ENCODE measurements at regions not wholly inside any gene's neighbourhood (a gene's known extent, or its start where the extent isn't known, plus 50 kb on each side); places are given as distances from the start of the nearest gene placed in this dataset.
"Not testable (repeated sequence)": the region's sequence is repeated elsewhere in the genome, so short reads cannot be mapped to it uniquely, and the experiment has no call there.

DNA sequence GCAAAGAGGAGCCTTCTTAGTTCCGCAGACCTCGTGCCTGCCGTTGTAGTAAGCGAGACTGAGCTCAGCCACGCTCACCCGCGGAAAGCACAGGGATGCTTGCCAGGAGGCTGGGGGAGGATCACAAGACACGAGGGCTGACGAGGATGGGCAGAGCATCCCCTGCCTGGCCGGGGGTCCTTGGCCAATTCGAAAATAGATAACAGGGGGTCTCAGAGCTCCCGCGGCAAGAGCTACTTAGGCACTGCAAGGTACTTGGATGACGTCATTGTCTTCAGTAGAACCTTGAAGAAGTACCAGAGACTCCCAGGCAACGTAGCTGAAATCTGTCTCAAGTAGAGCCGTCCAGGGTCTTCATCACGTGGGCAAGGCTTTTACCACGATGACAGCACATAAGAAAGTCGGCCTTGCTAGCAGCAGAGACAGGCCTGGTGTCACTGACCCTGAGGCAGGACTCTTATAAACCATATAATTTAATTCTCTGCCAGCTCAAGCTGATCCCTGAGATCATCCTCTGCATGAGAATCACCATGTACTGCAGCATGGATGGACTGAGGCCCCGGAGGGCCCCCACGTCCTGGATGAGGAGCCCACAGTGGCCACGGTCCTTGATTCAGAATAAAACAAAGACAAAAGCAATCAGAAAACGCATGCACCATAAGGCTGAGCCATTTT, 81.9 kb downstream of the TMEM18 start:
- DNase-seq: no peak

DNA sequence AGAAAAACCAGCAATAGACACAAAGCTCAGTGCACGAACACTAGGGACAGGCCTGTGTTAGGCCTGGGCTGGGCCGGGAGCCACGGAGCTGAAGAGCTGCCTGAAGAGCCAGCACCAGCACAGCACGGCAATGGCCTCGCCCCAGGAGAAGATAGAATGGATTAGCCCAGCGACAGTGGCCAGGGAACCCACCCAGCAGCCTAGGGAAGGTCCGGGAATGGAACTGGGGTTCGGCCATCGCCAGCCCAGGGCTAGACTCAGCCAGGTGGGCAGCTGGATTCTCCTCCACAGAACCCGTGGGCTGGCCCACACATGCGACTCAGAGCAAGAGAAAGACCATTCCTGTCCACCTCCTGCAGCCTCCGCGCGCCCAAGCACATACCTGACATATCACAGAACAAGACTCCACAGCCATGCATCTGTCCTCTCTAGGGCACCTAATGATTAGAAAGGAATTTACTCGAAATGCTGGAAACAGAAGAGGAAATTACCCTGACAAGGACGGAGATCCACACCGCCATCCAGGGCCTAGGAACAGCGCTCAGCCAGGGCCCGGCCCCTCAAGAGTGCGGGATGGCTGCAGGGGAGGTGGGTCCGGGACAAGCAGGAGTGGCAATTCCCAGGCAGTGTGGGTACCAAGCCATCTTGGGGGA, 82.8 kb downstream of the TMEM18 start:
- DNase-seq: no peak

DNA sequence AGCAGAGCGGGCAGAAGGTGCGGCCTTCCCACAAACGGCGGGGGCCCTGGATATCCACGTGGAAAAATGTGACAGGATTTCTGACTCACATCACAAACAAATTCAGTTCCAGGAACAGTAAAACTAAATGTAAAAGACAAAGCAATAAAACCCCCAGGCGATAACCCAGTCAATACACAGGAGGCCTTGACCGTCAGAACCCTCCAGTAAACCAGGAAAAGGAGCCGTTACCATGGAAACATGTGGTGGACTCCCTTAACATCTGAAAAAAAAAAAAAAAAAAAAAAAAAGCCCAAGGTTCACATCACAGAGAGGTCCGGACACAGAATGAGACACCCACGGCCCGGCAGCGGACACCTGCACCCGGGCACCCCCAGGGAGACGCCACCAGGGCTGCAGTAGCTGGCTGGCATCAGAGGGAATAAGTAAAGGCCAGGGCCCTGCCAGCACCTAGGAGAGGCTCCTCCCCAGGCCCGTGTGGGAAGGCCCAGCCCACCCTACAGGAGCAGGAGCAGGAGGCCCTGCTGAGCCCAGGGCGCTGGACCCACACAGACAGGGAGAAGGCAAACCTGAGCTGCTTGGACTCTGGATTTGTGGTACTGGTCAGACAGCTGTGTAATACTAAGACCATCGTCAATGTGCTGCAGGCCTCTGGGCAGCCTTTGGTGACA, 83.7 kb downstream of the TMEM18 start:
- DNase-seq: no peak

DNA sequence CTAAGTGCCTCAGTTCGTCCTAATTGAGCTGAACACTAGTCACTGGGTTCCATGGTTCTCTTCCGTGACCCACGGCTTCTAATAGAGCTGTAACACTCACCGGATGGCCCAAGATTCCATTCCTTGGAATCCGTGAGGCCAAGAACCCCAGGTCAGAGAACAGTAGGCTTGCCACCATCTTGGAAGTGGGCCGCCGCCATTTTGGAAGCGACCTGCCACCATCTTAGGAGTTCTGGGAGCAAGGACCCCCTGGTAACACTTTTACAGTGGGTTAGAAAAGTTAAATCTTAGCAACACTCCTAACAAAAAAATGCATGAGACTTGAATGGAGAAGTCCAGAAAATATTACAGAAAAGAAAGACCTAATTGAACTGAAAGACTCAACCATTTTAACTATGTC, 84.5 kb downstream of the TMEM18 start:
- no peak for DNase-seq

DNA sequence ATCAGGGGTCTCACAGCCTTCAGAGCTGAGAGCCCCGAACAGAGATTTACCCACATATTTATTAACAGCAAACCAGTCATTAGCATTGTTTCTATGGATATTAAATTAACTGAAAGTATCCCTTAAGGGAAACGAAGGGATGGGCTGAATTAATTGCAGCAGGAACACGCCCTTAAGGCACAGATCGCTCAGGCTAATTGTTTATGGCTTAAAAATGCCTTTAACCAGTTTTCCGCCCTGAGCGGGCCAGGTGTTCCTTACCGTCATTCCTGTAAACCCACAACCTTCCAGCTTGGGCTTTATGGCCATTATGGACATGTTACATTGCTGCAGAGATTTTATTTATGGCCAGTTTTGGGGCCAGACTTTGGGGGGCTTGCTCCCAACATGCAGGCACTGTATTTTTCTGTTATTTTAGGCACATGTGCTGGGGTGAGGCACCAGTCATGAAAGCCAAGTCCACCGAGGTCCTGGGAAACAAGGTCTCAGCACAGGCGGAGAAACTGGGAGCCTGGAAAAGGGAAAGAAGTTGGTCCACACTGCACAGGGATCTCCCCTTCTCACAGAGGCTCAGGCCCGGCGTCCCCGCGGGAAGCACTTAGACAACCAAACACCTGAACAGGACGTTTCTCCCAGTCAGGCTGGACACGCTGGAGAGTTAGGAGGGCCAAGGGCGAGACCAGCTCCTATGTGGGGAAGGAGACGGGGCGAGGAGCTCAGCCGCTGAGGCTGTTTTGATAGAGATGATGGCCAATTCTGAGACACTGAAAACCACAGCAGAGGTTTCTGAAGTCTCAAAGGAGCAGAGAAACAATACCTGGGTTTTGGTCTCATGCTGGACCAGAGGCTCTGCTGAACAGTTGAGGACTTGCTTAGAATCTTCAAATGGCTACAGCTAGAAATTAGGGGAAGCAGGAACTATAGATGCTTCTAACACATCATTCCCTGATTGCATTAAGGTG, 86.7 kb downstream of the TMEM18 start:
- DNase-seq: no peak

DNA sequence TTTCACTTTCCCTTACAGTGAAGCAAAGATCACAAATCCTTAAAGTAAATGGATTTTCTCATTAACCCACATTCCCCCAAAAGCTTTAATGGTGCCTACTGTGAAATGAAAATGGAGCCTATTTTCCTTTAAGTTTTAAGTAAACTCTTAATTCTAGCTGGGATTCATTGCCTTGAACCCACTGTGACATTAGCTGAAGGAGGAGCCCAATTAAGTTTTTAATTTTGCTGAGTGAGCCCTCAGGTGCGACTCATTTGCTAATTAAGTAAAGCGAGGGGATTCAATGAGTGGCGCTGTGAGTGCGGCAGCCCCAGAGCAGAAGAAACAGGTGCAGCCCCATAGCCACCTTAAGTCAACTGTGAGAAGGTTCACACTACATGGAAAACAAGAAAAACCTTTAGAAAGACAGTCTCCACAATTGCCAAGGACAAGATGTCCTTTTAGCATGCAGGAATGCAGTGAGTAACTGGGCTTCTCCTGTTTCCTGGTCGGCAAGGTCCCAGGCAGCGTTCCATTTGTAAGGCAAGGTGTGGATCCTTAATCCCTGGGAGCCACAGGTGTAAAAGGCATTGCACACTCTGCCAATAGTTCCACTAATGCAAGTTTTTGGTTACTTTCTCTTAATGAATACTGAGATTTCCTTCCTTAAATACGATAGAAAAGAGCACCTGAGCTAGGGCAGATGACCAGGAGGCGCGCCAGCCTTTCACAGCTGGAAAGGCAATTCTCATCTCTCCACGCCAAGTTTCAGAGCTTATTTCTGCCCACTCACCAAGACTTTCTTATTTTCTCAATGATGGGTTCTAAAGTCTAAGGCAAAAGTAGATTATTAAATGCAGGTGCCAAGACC, 87.7 kb downstream of the TMEM18 start:
- DNase-seq: no peak

DNA sequence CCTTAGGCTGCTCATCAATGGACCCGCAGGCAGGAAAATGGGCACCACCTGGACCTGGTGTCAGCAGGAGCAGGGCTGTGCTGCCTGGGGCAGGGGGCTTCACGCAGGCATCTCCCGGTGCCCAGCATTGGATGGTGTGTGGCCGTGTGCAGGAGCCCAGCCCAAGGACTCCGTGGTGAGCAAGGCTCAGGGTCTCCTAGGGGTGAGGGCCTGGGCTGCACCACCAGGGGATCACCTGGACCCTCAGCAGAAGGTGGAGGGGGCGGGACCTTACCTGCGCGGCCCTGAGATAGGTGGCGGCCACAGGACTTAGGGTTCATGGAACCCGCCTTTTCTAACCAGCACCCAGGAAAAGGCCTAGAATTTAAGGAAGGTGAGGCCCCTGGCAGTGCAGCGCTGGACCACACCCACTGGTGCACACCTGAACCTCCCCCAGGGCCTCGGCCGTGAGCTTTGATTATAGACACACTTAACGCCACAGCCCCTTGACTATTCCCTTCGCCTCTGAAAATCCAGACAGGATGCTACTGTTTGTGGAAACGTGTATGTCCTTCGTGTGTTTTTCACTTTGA, 89.0 kb downstream of the TMEM18 start:
- no peak for DNase-seq

DNA sequence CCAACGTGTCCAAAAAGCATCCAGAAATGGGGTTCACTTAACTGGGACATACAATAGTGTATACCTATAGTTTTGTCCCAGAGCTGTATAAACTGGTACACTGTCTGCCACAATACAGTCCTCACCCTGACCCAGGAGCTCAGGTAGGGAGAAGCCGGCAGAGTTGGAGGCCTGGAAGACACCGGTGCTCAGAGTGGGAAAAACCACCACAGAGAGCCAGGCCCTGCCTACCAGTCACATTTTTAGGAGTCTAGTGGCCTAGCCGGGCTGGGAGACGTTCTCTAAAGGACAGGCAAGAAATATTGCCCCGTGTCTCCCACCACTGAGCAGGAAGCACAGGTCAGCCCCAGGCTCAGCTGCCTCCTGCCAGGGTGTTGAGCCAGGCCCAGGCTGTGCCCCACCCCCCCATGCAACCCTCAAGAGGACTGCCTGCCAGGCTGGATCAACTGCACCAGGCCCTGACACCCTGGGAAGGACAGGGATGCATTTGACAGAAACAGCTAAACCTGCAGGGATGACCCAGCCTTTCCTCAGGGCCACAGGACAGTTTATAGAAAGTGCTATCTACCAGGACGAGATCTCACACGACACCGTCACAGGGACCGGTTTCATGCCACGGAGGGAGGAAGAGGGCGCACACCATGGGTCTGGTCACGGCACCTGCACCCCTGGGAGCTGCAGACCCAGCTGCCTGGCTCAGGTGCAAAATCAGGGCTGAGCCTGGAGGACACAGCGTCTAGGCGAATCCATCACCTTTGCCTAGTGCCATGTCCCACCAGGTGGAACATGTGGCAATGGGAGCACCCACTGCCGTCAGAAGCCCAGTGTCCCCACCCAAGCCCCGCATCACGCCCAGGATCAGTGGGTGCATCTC, 89.9 kb downstream of the TMEM18 start:
- DNase-seq: no peak

DNA sequence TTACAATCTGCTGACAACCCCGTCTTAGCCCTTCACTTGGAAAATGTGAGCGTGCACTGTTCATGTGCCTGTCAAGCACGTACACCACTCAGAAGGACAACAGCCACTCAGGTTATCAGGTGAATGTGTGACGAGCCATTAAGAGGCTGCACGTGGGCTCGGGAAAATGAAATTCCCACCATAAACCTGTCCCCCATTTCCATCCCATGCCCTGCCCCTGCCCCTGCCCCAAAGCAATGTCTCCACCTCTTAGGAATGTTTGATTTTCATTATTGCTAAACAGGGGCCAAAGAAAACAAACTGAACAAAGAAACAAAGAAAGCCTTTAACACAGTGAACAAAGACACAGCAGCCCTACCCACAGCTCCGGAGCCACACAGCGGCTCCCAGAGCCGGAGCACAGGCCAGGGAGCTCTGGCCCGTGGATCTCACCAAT, 90.5 kb downstream of the TMEM18 start:
- DNase-seq: no peak

DNA sequence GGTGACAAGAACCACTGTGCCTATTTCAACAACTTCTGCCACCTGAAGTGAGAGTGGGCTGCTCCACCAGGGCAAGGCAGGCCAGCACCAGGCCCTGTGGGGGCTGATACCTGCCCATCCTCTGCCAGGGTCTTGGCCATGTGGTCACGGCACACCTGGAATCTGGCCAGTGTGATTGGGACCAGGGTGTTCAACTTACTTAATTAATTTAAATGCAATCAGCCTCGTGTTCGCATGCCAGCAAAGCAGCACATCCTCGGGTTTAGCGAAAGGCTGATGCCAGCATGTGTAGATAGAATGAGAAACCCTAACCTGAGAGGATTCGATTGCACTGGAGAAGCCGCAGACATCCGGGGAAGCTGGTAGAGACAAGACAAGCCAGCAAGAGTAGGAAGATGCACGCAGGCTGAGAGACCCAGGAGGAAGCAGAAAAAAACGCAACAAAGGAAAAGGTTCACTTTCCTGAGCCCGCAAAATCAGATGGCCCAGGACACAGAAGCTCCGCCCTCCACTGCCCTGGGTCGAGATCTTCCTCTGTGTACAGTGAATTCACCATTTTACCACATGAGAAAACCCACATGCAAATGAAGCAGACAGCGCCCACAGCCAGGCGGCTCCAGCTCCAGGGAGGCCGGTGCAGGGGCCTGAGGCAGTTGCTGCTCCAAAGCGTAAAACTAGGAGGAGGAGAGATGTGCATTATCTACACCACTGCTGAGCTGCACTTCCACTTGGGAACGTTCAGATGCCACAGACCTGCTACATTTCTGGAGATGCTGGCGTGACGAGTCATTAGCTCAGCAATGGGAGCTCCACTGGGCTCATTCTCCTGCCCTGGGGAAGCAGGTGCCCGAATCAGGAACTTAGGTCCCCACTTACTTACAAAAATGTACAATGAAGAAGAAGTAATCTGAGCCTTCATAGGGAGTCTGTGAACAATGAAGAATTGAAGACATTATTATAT, 92.1 kb downstream of the TMEM18 start:
- no peak for DNase-seq

DNA sequence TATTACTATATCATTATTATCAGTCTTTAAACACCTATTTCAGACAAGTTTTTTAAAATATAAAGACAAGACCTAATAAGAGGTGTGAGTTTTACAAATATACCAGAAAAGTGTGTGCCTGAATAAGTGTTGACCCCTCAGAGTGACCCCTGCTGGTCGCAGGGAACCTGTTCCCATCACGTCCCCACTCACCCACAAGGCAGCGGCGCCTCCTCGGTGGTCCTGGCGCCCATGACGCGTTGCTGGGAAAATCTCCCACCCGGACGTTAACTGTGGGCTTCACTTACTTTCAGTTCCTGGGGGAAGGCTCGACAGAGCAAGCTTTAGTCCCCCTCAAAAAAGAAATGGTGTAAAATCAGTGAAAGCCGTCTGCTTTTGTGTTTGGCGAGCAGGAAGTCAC, 93.5 kb downstream of the TMEM18 start:
- DNase-seq: no peak

DNA sequence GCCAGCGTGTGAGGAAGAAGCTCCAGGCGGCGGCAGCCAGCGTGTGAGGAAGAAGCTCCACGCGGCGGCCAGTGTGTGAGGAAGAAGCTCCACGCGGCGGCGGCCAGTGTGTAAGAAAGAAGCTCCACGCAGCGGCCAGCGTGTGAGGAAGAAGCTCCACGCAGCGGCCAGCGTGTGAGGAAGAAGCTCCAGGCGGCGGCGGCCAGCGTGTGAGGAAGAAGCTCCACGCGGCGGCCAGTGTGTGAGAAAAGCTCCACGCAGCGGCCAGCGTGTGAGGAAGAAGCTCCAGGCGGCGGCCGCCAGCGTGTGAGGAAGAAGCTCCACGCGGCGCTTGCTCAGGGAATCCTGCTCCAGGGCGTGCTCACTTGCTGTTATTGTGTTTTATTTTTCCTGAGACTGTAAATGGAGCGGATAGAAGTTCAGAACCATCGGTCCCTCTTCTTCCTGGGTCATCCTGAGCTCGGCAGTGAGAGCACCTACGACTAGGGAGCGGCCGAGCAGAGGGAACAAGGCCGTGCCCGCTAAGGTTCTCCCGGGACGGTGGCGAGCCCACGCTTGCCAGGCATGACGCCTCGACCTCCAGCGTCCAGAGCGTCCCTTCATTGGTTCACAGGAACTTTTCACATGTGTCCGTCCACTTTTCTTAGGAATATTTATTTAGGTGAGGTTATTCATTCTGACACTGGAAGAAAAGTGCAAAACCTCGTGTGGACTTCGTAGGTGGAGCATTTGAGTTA, 94.2 kb downstream of the TMEM18 start:
- no peak for DNase-seq

DNA sequence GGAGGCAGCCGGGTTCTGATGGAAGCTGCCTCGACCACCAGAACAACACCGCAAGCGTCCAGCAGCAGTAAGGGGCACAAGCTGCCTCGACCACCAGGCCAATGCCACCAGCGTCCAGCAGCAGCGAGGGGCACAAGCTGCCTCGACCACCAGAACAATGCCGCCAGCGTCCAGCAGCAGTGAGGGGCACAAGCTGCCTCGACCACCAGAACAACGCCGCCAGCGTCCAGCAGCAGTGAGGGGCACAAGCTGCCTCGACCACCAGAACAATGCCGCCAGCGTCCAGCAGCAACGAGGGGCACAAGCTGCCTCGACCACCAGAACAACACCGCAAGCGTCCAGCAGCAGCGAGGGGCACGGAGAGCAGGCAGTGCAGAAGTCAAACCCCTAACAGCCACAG, 94.9 kb downstream of the TMEM18 start:
- DNase-seq: not testable (repeated sequence)

DNA sequence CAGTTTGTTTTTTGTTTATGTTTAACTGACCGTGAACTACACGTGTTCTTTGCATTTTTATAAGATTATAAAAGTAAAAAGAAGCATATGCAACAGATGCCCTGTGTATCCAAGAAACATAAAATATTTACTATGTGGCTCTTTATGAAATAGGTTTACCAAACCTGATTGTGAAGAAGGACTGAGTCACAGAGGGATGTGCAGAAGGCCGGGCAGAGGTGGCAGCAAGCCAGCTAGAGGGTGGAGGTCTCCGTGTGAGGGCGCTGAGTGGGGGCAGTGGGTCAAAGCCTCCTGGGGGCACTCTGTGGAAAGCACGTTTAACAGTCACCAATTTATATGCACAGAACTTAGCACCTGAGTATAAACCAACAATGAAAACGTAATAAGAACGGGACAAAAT, 97.2 kb downstream of the TMEM18 start:
- no peak for DNase-seq

DNA sequence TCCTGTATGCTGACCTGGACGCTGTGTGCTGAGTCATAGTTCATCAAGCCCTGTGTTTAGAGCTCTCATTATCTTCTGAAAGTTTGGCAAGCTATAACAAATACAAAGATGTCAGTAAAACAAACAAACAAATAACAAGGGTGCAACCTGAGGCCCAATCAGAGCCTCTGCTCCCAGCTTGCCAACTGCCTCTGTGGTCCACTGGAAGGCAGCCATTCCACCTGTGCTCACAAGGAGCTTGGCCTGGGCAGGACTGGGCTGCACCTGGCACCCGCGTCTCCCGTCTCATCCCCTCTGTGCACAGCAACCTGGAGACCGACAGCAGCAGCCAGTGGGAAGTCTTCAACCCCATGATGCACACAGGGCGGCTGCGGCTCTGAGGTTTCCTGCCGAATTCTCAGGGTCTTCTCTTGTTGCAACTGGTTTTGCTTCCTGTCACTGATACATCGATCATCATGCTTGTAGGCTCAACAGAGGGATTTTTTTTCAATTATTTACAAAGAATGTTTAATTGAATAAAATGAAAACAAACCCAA, 97.8 kb downstream of the TMEM18 start:
- no peak for DNase-seq

DNA sequence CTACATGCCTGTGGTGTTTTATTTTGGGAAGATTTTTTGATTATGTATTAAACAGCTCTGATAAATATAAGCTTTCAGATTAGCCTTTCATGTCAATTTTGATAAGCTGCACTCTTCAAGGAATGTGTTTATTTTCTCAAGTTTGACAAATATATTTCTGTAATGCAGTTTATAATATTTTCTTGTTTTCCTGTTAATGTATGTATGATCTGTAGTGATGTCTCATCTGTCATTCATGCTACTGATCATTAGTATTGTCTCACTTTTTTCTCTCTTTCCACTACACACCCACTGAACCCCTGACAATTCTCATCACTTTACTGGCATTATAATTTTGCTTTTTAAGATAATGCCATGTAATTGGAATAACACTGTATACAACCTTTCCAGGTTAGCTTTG, 100.9 kb downstream of the TMEM18 start:
- no peak for DNase-seq

DNA sequence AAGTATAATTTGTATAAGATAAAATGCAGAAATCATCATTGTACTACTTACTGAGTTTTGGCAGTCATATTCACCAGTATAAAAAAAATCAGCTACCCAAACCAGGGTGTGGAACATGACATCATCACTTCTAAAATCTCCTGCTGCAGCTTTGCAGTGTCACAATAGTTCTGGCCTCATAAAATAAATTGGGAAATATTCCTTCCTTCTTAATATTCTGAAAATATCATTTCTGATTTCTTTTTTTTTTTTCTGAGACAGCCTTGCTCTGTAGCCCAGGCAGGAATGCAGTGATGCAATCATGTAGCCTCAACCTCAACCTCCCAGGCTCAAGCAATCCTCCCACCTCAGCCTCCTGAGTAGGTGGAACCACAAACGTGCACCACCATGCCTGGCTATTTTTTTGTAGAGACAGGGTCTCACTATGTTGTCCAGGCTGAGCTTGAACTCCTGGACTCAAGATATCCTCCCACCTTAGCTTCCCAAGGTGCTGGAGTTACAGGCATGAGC, 101.4 kb downstream of the TMEM18 start:
- no peak for DNase-seq

DNA sequence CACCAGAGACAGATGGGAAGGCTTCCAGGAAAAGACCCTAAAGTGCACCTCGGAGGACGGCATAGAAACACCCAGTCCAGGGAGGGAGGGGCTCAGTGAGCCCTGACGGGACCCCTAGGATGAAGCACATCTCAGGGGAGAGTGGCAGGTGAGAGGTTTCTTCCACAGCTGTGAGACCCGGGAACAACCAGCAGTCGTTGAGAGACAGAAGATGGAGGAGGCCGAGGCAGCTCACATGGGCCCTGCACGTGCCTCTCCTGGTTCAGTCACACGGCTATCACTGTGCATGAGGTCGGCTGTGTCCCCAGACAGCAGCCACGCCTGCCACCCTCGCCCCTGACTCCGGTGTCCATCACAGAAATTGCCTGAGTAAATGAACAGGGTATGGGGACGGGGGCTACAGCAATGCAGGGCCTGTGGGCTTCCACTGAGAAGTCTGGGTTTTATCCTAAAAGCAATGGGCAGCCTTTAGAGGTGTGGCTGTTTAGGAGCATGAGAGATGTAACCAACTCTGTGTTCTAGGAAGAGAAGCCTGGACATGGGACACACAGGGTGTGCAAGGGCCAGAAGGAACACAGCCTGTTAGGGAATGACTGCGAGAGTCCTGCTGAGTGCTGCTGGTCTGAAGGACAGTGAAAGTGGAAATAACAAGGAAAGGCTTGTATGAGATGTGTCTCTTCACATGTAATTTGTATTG, 102.0 kb downstream of the TMEM18 start:
- DNase-seq: no peak
